ENCODE measurements at regions not wholly inside any gene's neighbourhood (a gene's known extent, or its start where the extent isn't known, plus 50 kb on each side); places are given as distances from the start of the nearest gene placed in this dataset.
"Not testable (repeated sequence)": the region's sequence is repeated elsewhere in the genome, so short reads cannot be mapped to it uniquely, and the experiment has no call there.

DNA sequence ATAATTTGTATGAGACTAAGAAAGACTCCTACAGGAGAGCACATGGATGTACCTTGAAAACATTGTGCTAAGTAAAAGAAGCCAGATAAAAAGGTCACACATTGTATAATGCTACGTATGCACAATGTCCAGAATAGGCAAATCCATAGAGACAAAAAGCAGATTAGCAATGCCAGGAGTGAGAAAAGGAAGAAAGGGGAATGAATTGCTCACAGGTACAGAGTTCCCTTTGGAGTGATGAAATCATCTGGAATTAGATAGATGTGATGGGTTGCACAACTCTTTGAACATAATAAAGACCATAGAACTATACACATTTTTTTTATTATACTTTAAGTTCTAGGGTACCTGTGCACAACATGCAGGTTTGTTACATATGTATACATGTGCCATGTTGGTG lies 1218.9 kb upstream of the TMEM132C start (continued):
- TF ChIP-seq NR3C1 (CRISPR knock-in tag; conservative IDR thresholded peaks at IDR 0.05; ENCODE audit: low read depth) (no peak), RELA (CRISPR knock-in tag; IDR thresholded peaks at IDR 0.05; ENCODE audit: borderline replicate concordance) (no peak), ETV6 (CRISPR knock-in tag; IDR thresholded peaks at IDR 0.05) (no peak)
- TF ChIP-seq, protein P1, sequence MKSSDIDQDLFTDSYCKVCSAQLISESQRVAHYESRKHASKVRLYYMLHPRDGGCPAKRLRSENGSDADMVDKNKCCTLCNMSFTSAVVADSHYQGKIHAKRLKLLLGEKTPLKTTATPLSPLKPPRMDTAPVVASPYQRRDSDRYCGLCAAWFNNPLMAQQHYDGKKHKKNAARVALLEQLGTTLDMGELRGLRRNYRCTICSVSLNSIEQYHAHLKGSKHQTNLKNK (CRISPR knock-in tag; IDR thresholded peaks at IDR 0.05) = no peak
- TF ChIP-seq, protein P2, sequence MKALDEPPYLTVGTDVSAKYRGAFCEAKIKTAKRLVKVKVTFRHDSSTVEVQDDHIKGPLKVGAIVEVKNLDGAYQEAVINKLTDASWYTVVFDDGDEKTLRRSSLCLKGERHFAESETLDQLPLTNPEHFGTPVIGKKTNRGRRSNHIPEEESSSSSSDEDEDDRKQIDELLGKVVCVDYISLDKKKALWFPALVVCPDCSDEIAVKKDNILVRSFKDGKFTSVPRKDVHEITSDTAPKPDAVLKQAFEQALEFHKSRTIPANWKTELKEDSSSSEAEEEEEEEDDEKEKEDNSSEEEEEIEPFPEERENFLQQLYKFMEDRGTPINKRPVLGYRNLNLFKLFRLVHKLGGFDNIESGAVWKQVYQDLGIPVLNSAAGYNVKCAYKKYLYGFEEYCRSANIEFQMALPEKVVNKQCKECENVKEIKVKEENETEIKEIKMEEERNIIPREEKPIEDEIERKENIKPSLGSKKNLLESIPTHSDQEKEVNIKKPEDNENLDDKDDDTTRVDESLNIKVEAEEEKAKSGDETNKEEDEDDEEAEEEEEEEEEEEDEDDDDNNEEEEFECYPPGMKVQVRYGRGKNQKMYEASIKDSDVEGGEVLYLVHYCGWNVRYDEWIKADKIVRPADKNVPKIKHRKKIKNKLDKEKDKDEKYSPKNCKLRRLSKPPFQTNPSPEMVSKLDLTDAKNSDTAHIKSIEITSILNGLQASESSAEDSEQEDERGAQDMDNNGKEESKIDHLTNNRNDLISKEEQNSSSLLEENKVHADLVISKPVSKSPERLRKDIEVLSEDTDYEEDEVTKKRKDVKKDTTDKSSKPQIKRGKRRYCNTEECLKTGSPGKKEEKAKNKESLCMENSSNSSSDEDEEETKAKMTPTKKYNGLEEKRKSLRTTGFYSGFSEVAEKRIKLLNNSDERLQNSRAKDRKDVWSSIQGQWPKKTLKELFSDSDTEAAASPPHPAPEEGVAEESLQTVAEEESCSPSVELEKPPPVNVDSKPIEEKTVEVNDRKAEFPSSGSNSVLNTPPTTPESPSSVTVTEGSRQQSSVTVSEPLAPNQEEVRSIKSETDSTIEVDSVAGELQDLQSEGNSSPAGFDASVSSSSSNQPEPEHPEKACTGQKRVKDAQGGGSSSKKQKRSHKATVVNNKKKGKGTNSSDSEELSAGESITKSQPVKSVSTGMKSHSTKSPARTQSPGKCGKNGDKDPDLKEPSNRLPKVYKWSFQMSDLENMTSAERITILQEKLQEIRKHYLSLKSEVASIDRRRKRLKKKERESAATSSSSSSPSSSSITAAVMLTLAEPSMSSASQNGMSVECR (CRISPR knock-in tag; IDR thresholded peaks at IDR 0.05; ENCODE audit: borderline replicate concordance) = no peak
- TF ChIP-seq, protein P3, sequence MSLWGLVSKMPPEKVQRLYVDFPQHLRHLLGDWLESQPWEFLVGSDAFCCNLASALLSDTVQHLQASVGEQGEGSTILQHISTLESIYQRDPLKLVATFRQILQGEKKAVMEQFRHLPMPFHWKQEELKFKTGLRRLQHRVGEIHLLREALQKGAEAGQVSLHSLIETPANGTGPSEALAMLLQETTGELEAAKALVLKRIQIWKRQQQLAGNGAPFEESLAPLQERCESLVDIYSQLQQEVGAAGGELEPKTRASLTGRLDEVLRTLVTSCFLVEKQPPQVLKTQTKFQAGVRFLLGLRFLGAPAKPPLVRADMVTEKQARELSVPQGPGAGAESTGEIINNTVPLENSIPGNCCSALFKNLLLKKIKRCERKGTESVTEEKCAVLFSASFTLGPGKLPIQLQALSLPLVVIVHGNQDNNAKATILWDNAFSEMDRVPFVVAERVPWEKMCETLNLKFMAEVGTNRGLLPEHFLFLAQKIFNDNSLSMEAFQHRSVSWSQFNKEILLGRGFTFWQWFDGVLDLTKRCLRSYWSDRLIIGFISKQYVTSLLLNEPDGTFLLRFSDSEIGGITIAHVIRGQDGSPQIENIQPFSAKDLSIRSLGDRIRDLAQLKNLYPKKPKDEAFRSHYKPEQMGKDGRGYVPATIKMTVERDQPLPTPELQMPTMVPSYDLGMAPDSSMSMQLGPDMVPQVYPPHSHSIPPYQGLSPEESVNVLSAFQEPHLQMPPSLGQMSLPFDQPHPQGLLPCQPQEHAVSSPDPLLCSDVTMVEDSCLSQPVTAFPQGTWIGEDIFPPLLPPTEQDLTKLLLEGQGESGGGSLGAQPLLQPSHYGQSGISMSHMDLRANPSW (CRISPR knock-in tag; conservative IDR thresholded peaks at IDR 0.05; ENCODE audit: low read depth) = no peak
- TF ChIP-seq, protein P4, sequence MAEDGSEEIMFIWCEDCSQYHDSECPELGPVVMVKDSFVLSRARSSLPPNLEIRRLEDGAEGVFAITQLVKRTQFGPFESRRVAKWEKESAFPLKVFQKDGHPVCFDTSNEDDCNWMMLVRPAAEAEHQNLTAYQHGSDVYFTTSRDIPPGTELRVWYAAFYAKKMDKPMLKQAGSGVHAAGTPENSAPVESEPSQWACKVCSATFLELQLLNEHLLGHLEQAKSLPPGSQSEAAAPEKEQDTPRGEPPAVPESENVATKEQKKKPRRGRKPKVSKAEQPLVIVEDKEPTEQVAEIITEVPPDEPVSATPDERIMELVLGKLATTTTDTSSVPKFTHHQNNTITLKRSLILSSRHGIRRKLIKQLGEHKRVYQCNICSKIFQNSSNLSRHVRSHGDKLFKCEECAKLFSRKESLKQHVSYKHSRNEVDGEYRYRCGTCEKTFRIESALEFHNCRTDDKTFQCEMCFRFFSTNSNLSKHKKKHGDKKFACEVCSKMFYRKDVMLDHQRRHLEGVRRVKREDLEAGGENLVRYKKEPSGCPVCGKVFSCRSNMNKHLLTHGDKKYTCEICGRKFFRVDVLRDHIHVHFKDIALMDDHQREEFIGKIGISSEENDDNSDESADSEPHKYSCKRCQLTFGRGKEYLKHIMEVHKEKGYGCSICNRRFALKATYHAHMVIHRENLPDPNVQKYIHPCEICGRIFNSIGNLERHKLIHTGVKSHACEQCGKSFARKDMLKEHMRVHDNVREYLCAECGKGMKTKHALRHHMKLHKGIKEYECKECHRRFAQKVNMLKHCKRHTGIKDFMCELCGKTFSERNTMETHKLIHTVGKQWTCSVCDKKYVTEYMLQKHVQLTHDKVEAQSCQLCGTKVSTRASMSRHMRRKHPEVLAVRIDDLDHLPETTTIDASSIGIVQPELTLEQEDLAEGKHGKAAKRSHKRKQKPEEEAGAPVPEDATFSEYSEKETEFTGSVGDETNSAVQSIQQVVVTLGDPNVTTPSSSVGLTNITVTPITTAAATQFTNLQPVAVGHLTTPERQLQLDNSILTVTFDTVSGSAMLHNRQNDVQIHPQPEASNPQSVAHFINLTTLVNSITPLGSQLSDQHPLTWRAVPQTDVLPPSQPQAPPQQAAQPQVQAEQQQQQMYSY (CRISPR knock-in tag; IDR thresholded peaks at IDR 0.05) = no peak
- TF ChIP-seq, protein P5, sequence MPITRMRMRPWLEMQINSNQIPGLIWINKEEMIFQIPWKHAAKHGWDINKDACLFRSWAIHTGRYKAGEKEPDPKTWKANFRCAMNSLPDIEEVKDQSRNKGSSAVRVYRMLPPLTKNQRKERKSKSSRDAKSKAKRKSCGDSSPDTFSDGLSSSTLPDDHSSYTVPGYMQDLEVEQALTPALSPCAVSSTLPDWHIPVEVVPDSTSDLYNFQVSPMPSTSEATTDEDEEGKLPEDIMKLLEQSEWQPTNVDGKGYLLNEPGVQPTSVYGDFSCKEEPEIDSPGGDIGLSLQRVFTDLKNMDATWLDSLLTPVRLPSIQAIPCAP (CRISPR knock-in tag; IDR thresholded peaks at IDR 0.05) = no peak
- TF ChIP-seq, protein P6, sequence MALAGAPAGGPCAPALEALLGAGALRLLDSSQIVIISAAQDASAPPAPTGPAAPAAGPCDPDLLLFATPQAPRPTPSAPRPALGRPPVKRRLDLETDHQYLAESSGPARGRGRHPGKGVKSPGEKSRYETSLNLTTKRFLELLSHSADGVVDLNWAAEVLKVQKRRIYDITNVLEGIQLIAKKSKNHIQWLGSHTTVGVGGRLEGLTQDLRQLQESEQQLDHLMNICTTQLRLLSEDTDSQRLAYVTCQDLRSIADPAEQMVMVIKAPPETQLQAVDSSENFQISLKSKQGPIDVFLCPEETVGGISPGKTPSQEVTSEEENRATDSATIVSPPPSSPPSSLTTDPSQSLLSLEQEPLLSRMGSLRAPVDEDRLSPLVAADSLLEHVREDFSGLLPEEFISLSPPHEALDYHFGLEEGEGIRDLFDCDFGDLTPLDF (CRISPR knock-in tag; IDR thresholded peaks at IDR 0.05) = no peak

DNA sequence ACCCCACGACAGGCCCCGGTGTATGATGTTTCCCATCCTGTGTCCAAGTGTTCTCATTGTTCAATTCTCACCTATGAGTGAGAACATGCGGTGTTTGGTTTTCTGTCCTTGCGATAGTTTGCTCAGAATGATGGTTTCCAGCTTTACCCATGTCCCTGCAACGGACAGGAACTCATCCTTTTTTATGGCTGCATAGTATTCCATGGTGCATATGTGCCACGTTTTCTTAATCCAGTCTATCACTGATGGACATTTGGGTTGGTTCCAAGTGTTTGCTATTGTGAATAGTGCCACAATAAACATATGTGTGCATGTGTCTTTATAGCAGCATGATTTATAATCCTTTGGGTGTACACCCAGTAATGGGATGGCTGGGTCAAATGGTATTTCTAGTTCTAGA lies 1218.4 kb upstream of the TMEM132C start:
- H3K4me3 Mint-ChIP-seq; H3K4me1 Mint-ChIP-seq; ATAC-seq; H3K27me3 Mint-ChIP-seq (ENCODE audit: low read depth); CTCF ChIA-PET; POLR2A ChIA-PET; H3K27ac Mint-ChIP-seq; DNase-seq (ENCODE audit: low spot score): not testable (repeated sequence)
- H3K9me3 Mint-ChIP-seq = peaks cover 75% of the 10 kb centered on the region
- H3K36me3 Mint-ChIP-seq = peaks cover 40% of the 10 kb centered on the region

DNA sequence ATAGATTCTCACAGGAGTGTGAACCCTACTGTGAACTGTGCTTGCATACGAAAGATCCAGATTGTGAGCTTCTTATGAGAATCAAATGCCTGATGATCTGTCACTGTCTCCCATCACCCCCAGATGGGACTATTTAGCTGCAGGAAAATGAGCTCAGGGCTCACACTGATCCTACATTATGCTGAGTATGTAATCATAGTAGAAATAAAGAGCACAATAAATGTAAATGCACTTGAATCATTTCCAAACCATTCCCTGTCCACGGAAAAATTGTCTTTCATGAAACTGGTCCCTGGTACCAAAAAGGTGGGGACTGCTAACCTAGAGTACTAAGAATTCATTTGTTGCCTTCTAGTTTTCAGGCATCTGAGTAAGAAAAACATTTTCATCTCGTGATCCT lies 1215.8 kb upstream of the TMEM132C start:
- TF ChIP-seq ZNF416 (CRISPR knock-in tag; IDR thresholded peaks at IDR 0.05) (no peak), ZNF317 (CRISPR knock-in tag; IDR thresholded peaks at IDR 0.05; ENCODE audit: borderline replicate concordance, low read depth) (no peak), SMAD4 (CRISPR knock-in tag; IDR thresholded peaks at IDR 0.05) (no peak), ZNF396 (CRISPR knock-in tag; IDR thresholded peaks at IDR 0.05; ENCODE audit: borderline replicate concordance) (no peak), RELA (CRISPR knock-in tag; IDR thresholded peaks at IDR 0.05; ENCODE audit: borderline replicate concordance) (no peak)
- TF ChIP-seq, protein P7, sequence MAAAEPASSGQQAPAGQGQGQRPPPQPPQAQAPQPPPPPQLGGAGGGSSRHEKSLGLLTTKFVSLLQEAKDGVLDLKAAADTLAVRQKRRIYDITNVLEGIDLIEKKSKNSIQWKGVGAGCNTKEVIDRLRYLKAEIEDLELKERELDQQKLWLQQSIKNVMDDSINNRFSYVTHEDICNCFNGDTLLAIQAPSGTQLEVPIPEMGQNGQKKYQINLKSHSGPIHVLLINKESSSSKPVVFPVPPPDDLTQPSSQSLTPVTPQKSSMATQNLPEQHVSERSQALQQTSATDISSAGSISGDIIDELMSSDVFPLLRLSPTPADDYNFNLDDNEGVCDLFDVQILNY (CRISPR knock-in tag; IDR thresholded peaks at IDR 0.05) = no peak
- TF ChIP-seq, protein P8, sequence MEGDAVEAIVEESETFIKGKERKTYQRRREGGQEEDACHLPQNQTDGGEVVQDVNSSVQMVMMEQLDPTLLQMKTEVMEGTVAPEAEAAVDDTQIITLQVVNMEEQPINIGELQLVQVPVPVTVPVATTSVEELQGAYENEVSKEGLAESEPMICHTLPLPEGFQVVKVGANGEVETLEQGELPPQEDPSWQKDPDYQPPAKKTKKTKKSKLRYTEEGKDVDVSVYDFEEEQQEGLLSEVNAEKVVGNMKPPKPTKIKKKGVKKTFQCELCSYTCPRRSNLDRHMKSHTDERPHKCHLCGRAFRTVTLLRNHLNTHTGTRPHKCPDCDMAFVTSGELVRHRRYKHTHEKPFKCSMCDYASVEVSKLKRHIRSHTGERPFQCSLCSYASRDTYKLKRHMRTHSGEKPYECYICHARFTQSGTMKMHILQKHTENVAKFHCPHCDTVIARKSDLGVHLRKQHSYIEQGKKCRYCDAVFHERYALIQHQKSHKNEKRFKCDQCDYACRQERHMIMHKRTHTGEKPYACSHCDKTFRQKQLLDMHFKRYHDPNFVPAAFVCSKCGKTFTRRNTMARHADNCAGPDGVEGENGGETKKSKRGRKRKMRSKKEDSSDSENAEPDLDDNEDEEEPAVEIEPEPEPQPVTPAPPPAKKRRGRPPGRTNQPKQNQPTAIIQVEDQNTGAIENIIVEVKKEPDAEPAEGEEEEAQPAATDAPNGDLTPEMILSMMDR (IDR thresholded peaks at IDR 0.05) = no peak
- TF ChIP-seq, protein P9, sequence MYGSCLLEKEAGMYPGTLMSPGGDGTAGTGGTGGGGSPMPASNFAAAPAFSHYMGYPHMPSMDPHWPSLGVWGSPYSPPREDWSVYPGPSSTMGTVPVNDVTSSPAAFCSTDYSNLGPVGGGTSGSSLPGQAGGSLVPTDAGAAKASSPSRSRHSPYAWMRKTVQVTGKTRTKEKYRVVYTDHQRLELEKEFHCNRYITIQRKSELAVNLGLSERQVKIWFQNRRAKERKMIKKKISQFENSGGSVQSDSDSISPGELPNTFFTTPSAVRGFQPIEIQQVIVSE (CRISPR knock-in tag; IDR thresholded peaks at IDR 0.05; ENCODE audit: borderline replicate concordance) = no peak
- Mint-ChIP-seq H3K9me3 (peaks cover 71% of the 10 kb centered on the region), H3K4me1 (no peaks in the 10 kb centered on the region), H3K27me3 (ENCODE audit: low read depth) (peaks cover 4% of the 10 kb centered on the region; the same call in 1 of the 2 replicates), H3K36me3 (peaks cover 48% of the 10 kb centered on the region), H3K27ac (no peak overlapping the region), H3K4me3 (no peak overlapping the region)
- ChIA-PET POLR2A (no interaction called here), CTCF (no interaction called here)
- no peak for ATAC-seq
- no peak for DNase-seq (ENCODE audit: low spot score)
